ENCODE measurements at regions not wholly inside any gene's neighbourhood (a gene's known extent, or its start where the extent isn't known, plus 50 kb on each side); places are given as distances from the start of the nearest gene placed in this dataset.

DNA sequence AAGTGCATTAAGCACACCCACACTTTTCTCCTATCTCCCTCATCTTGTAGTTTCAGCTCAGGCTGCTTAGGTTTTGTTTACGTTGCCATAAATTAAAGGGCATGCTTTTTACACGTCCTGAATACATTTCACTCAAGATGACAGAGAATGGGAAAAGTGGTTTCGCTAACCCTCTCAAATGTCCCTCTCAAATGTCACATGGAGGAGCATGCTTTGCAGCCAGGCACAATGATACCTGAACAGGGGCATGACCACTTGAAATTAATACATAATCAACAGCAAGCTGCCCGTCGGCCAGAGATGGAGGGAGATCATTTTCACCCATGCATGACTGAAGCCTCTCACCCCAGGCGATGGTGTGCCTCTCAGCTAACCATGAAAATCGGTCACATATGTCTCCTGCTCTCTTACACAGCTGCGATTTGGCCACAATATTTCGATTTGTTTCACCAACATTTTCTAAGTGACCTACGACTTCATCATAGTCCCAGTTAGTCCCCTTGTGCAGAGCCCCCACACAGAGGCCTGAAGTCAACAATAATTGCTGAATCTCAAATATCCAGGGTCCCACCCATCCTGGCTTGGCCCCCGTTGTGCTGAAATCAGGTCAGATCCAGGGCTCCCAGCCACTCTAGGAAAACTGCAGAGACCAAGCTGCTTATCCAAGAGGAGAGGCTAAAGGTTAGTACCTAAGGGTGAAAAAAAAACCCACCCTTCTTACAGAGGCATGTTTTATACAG is 373.9 kb upstream of the NFE2L3 start:
- DNase-seq: no peak
- TF ChIP-seq EP300 (IDR thresholded peaks at IDR 0.05): no peak
- TF ChIP-seq, protein P1, sequence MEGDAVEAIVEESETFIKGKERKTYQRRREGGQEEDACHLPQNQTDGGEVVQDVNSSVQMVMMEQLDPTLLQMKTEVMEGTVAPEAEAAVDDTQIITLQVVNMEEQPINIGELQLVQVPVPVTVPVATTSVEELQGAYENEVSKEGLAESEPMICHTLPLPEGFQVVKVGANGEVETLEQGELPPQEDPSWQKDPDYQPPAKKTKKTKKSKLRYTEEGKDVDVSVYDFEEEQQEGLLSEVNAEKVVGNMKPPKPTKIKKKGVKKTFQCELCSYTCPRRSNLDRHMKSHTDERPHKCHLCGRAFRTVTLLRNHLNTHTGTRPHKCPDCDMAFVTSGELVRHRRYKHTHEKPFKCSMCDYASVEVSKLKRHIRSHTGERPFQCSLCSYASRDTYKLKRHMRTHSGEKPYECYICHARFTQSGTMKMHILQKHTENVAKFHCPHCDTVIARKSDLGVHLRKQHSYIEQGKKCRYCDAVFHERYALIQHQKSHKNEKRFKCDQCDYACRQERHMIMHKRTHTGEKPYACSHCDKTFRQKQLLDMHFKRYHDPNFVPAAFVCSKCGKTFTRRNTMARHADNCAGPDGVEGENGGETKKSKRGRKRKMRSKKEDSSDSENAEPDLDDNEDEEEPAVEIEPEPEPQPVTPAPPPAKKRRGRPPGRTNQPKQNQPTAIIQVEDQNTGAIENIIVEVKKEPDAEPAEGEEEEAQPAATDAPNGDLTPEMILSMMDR (IDR thresholded peaks at IDR 0.05): no peak
- no peaks in the 10 kb centered on the region for H3K4me1 ChIP-seq (ENCODE audit: insufficient read depth)

DNA sequence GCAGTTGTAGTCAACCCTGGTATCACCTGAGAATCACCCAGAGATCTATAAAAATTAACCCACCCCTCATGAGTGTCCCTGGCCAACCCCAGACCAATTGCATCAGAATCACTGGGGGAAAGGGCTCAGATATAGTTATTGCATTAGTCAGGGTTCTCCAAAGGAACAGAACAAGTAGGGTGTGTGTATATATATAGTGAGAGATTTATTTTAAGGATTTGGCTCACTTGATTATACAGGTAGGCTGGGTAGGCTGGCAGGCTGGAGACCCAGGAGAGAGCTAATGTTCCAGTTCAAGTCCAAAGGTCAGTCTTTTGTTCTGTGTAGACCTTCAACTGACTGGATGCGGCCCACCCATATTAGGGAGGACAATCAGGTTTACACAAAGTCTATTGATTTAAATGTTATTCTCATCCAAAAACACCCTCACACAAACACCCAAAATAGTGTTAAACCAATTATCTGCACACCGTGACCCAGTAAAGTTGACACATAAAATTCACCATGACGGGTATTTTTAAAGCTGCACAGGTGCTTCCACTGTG is 372.9 kb upstream of the NFE2L3 start:
- DNase-seq: no peak
- TF ChIP-seq POLR2A (IDR thresholded peaks at IDR 0.05) (no peak), EP300 (IDR thresholded peaks at IDR 0.05) (no peak)
- TF ChIP-seq, protein P1 (IDR thresholded peaks at IDR 0.05): no peak
- Histone ChIP-seq H3K4me1 (ENCODE audit: insufficient read depth) (no peaks in the 10 kb centered on the region), H3K27ac (no peak overlapping the region), H3K9me3 (no peaks in the 10 kb centered on the region), H3K36me3 (no peaks in the 10 kb centered on the region), H3K27me3 (no peaks in the 10 kb centered on the region), H3K4me3 (no peak overlapping the region)
- intact Hi-C loops (cut with DNase I): no loop called here
- 94 to 96% (median 95%) methylated on average over 3 of the region's 3 CpGs for whole genome bisulfite sequencing, 3 donors

More for the DNA sequence above, 373.9 kb upstream of the NFE2L3 start:
- no peaks in the 10 kb centered on the region for H3K27me3 ChIP-seq
- 71 to 74% (median 71%) methylated on average over 11 of the region's 11 CpGs for WGBS, 3 donors
- no peaks in the 10 kb centered on the region for H3K36me3 ChIP-seq
- no peak overlapping the region for H3K4me3 ChIP-seq
- H3K9me3 ChIP-seq: no peaks in the 10 kb centered on the region
- no peak overlapping the region for H3K27ac ChIP-seq
- intact Hi-C loops (cut with DNase I): no loop called here

DNA sequence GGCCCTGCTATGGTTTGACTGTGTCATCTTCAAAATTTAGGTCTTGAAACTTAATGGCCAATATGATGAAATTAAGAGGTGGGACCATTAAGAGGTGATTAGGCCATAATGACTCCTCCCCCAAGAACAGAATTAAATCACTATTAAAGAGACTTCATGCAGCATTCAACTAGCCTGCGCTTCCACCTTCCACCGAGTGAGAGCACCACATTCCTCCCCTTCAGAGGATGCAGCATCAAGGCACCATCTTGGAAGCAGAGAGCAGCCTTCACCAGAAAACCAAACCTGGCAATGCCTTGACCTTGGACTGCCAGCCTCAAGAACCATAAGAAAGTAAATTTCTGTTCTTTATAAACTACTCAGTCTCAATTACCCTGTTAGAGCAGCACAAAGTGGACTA is 371.1 kb upstream of the NFE2L3 start:
- TF ChIP-seq, protein P1 (IDR thresholded peaks at IDR 0.05): no peak
- no peak for TF ChIP-seq POLR2A (IDR thresholded peaks at IDR 0.05)
- no peak for TF ChIP-seq EP300 (IDR thresholded peaks at IDR 0.05)
- intact Hi-C loops (cut with DNase I): loop anchor here in 1 of 4 donors (10.0 kb wide), 1 partner anchor 46 kb away; no protein-coding TSS in a partner anchor
- 94 to 98% (median 98%) methylated on average over 2 of the region's 2 CpGs for WGBS, 3 donors

DNA sequence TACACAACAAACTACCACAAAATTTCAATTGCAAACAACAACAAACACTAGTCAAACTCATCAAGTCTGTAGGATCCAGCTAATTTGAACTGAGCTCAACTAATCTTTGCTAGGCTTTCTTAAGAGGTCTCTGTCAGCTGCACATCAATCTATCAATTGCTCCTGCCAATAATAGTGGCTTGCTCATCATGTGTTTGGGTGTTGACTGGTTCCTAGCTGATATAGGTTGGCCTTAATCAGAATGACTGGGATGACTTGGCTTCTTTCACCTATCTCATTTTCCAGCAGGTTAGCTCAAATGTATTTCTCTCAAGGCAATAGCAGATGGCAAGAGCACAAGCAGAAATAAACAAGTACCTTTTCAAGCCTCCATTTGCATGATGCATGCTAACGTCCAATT is 370.3 kb upstream of the NFE2L3 start:
- intact Hi-C loops (cut with DNase I): loop anchor here in 1 of 4 donors (10.0 kb wide), 1 partner anchor 47 kb away; no protein-coding TSS in a partner anchor
- no peak for DNase-seq
- H3K27ac ChIP-seq: no peak overlapping the region
- H3K27me3 ChIP-seq: no peaks in the 10 kb centered on the region
- TF ChIP-seq, protein P1 (IDR thresholded peaks at IDR 0.05): no peak
- TF ChIP-seq EP300 (IDR thresholded peaks at IDR 0.05) (no peak), POLR2A (IDR thresholded peaks at IDR 0.05) (no peak)
- no peaks in the 10 kb centered on the region for H3K36me3 ChIP-seq
- WGBS, 3 donors: 82 to 87% (median 83%) methylated on average over 1 of the region's 1 CpG
- H3K4me3 ChIP-seq: no peak overlapping the region
- no peaks in the 10 kb centered on the region for H3K9me3 ChIP-seq
- H3K4me1 ChIP-seq (ENCODE audit: insufficient read depth): peaks cover 2% of the 10 kb centered on the region

More for the DNA sequence above, 371.1 kb upstream of the NFE2L3 start:
- DNase-seq: no peak
- H3K36me3 ChIP-seq: no peaks in the 10 kb centered on the region
- no peak overlapping the region for H3K27ac ChIP-seq
- H3K9me3 ChIP-seq: no peaks in the 10 kb centered on the region
- no peaks in the 10 kb centered on the region for H3K27me3 ChIP-seq
- no peak overlapping the region for H3K4me3 ChIP-seq
- no peaks in the 10 kb centered on the region for H3K4me1 ChIP-seq (ENCODE audit: insufficient read depth)
